ENCODE measurements at regions not wholly inside any gene's neighbourhood (a gene's known extent, or its start where the extent isn't known, plus 50 kb on each side); places are given as distances from the start of the nearest gene placed in this dataset.

DNA sequence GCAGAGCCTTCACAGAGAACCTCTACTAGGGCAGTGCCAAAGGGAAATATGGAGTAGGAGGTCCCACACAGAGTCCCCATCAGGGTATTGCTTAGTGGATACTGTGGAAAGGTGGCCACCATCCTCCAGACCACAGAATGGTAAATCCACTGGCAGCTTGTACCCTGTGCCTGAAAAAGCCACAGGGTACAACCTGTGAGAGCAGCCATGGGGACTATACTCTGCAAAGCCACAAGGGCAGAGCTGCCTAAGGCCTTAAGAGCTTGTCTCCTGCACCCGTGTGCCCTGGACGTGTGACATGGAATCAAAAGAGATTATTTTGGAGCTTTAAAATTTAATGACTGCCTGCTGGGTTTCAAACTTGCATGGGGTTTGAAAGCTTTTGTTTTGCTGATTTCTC is 118.0 kb upstream of the SEC14L1 start:
- Mint-ChIP-seq H3K36me3 (no peaks in the 10 kb centered on the region), H3K4me3 (no peak overlapping the region)
- no peak for DNase-seq (ENCODE audit: extremely low spot score, unreplicated experiment)

DNA sequence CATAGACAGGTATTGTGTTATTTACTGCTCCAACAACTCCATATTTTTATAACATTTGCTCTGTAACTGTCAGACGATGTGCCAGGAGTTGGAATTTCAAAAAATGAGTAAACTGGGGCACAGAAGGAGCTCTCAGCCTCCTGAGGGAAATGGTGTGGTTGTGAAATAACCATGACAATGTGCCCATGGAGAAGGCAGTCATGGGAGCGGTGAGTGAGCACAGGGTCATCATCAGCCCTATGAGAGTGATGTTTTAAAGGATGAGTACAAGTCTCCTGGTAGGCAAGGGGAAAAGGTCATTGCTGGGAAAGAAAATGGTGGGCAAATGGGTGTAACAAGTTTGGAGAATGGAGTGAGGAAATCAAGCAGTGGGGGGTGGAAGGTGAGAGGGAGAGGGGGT is 115.0 kb upstream of the SEC14L1 start:
- TF ChIP-seq, protein P1, sequence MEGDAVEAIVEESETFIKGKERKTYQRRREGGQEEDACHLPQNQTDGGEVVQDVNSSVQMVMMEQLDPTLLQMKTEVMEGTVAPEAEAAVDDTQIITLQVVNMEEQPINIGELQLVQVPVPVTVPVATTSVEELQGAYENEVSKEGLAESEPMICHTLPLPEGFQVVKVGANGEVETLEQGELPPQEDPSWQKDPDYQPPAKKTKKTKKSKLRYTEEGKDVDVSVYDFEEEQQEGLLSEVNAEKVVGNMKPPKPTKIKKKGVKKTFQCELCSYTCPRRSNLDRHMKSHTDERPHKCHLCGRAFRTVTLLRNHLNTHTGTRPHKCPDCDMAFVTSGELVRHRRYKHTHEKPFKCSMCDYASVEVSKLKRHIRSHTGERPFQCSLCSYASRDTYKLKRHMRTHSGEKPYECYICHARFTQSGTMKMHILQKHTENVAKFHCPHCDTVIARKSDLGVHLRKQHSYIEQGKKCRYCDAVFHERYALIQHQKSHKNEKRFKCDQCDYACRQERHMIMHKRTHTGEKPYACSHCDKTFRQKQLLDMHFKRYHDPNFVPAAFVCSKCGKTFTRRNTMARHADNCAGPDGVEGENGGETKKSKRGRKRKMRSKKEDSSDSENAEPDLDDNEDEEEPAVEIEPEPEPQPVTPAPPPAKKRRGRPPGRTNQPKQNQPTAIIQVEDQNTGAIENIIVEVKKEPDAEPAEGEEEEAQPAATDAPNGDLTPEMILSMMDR (conservative IDR thresholded peaks at IDR 0.05): no peak
- no peaks in the 10 kb centered on the region for H3K9me3 Mint-ChIP-seq
- no peak overlapping the region for H3K27ac Mint-ChIP-seq
- no peak for DNase-seq (ENCODE audit: extremely low spot score, unreplicated experiment)
- no peaks in the 10 kb centered on the region for H3K36me3 Mint-ChIP-seq
- no peak overlapping the region for H3K4me3 Mint-ChIP-seq
- H3K4me1 Mint-ChIP-seq (ENCODE audit: unreplicated experiment): no peaks in the 10 kb centered on the region
- no peaks in the 10 kb centered on the region for H3K27me3 Mint-ChIP-seq

More for the DNA sequence above, 118.0 kb upstream of the SEC14L1 start:
- H3K27ac Mint-ChIP-seq: no peak overlapping the region
- no peaks in the 10 kb centered on the region for H3K27me3 Mint-ChIP-seq
- H3K9me3 Mint-ChIP-seq: no peaks in the 10 kb centered on the region
- H3K4me1 Mint-ChIP-seq (ENCODE audit: unreplicated experiment): peaks cover 9% of the 10 kb centered on the region
- TF ChIP-seq, protein P1 (conservative IDR thresholded peaks at IDR 0.05): no peak

DNA sequence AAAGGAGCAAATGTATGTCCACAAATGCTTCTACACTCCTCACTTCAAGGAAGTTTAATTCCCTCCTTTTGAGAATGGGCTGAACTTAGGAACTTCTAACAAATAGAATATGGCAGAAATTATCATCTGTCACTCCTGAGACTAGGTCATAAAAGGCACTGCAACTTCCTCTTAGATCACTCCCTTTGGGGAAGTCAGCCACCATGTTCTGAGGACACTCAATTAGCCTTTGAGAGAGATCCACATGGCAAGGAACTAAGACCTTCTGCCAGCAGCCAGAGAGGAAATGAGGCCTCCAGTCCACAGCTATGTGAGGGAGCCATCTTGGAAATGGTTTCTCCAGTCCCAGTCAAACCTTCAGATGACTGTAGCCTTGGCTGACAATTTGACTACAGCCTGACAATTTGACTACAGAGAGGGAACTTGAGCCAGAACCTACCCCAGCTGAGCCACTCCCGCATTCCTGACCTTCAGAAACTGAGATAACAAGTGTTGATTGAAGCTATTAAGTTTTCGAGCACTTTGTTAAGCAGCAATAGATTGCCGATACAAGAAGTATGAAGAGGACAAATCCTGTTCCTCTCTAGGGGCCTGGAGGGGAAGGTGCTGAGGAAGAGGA is 113.4 kb upstream of the SEC14L1 start:
- H3K27ac Mint-ChIP-seq: no peak overlapping the region

DNA sequence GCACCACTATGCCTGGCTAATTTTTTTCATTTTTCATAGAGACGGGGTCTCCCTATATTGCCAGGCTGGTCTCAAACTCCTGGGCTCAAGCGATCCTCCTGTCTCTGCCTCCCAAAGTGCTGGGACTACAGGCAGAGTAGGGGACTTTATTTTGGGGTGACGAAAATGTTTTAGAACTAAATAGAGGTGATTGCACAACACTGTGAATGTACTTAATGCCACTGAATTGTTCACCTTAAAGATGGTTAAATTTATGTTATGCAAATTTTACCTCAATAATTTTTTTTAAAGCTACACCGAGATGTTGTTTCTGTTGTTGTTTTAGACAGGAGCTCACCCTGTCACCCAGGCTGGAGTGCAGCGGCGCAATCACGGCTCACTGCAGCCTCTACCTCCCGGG is 111.9 kb upstream of the SEC14L1 start:
- H3K9me3 Mint-ChIP-seq: no peaks in the 10 kb centered on the region
- H3K36me3 Mint-ChIP-seq: no peaks in the 10 kb centered on the region
- H3K4me3 Mint-ChIP-seq: no peak overlapping the region
- no peak for DNase-seq (ENCODE audit: extremely low spot score, unreplicated experiment)
- no peaks in the 10 kb centered on the region for H3K27me3 Mint-ChIP-seq
- H3K4me1 Mint-ChIP-seq (ENCODE audit: unreplicated experiment): no peaks in the 10 kb centered on the region
- TF ChIP-seq, protein P1 (conservative IDR thresholded peaks at IDR 0.05): no peak
- H3K27ac Mint-ChIP-seq: no peak overlapping the region

More for the DNA sequence above, 113.4 kb upstream of the SEC14L1 start:
- TF ChIP-seq, protein P1 (conservative IDR thresholded peaks at IDR 0.05): no peak
- Mint-ChIP-seq H3K36me3 (no peaks in the 10 kb centered on the region), H3K4me1 (ENCODE audit: unreplicated experiment) (no peaks in the 10 kb centered on the region), H3K4me3 (no peak overlapping the region), H3K27me3 (no peaks in the 10 kb centered on the region), H3K9me3 (no peaks in the 10 kb centered on the region)
- no peak for DNase-seq (ENCODE audit: extremely low spot score, unreplicated experiment)

DNA sequence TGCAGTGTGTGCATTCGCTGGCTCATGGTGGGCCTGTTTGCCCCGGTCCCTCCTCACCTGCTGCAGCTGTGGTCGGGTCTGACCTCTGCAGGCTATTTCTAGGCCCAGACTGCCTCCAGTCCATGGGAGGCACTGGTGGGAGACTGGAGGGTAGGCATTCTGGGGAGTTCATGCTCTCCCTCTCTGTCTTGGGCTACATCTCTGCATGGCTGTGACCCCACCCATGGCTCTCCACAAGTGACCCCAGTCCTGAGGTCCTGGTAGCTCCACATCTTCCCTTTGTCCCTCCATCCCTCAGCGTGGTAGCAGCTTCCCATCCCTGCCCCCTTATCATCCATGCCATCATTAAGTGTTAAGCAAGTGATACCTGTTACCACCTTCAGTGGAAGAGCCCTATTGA is 107.8 kb upstream of the SEC14L1 start:
- H3K36me3 Mint-ChIP-seq: no peaks in the 10 kb centered on the region
- H3K27me3 Mint-ChIP-seq: peaks cover 13% of the 10 kb centered on the region
- TF ChIP-seq, protein P1 (conservative IDR thresholded peaks at IDR 0.05): no peak
- H3K4me3 Mint-ChIP-seq: no peak overlapping the region
- H3K4me1 Mint-ChIP-seq (ENCODE audit: unreplicated experiment): peaks cover 18% of the 10 kb centered on the region
- DNase-seq (ENCODE audit: extremely low spot score, unreplicated experiment): no peak
- no peaks in the 10 kb centered on the region for H3K9me3 Mint-ChIP-seq
- H3K27ac Mint-ChIP-seq: no peak overlapping the region

Measured in type B pancreatic cell (in vitro differentiated cells).